Activated CD4-positive, CD25-positive, alpha-beta regulatory T cell (primary cell): ENCODE measurements at regions not wholly inside any gene's neighbourhood (a gene's known extent, or its start where the extent isn't known, plus 50 kb on each side); places are given as distances from the start of the nearest gene placed in this dataset.
"Not testable (repeated sequence)": the region's sequence is repeated elsewhere in the genome, so short reads cannot be mapped to it uniquely, and the experiment has no call there.

Experiments used
- DNase-seq, 4 experiments: peaks; one replicate each; lab custom pipeline; 2025; lab: John Stamatoyannopoulos, UW

DNA sequence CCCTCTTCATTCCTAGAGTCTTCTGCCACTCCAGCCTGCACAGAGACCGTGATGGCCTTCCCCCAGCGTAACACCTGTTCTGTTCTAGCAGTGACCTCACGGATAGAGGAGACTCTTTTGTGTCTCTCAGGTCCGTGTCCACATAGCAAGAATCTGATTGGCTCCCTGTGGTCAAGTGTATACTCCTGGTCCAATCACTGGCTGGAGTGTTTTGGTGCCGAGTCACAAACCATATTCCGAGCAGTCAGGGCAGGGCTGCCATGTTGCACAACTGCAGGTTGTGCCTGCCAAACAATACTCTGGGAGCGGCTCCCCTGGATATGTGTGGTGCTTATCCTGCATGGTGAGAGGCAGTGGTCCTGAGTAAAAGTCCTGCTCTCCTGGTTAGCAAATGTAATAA is 402.4 kb downstream of the KCNRG start:
- DNase-seq = no peak

DNA sequence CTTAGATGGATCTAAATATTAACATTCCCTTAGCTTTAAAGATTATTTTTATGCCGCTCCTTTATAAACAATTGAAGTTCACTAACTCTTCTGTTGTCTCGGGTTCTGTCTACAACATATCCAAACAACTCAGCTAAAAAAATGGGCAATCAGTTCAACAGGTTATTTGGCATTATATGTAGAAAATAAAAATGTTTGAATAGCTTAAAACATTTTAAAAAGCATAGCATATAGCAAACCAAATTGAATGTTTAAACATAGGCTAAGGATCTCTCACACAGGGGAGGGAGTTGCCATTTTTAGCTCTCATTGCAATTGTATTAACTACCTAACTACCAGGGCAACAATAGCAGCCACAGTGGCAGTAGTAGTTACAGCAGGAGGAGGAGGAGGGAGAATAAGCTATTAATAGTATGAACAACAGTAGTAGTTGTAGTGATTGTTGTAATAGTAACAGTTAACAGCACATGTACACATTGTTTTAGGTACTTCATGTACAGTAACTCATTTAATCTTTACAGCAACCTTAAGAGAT is 404.2 kb downstream of the KCNRG start:
- no peak for DNase-seq

- no peak for DNase-seq
These were observed 404.7 kb downstream of the KCNRG start for GRCh38 chr13:50419896-50420295.

DNA sequence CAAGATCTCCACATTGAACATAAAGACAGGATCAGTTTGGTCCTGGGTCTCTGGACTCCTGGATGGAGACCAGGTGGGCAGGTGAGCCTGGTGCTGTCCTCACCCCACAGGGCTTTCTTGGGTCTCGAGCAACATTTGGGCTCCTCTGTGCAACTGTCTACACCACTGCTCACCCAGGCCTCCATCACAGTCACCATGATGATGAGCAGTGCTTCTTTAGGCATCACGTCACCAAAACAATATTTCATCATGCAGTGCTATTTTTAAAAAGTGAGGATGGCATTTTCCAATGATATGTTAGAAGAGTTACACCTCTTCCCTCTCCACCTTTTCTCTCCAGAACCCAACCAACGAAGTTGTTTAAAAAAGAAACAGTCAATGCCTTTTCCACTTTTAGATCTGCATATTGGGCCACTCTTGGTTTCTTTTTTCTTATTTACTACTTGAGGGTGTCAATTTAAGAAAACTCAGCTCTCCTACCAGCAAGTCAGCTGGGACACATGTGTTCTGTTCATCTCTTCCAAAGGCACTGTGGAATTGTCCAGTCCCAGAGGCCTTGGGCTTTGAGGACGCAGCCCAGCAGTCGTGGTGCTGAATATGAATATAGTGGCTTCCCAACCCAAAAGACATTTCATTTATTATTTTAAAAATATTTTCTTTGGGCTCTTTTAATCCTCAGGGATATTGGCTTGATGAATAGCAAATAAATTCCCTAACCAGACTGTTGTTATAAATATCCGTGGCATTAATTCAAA is 405.7 kb downstream of the KCNRG start:
- no peak for DNase-seq

GRCh38 chr13:50421473-50422130 is 406.4 kb downstream of the KCNRG start:
- no peak for DNase-seq

GRCh38 chr13:50422181-50423148 is 407.2 kb downstream of the KCNRG start:
- no peak for DNase-seq

DNA sequence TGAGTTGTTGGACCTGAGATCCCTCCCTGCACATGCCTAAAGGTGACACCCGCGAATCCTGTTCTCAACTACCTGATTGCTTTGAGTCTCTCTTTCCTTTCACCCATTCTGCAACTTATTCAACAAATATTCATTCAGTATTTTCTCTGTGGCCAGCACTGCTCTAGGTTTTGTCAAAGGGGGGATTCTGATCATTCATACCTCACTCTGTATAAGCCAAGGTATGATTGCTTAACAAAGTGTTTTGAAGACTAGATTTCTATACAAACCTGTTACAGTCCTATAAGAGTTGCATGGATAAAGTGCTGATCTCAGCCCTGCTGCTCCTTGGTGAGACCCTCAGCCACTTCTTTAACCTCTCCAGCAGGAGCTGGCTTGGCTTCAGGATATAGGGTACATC is 409.7 kb downstream of the KCNRG start:
- no peak for DNase-seq

GRCh38 chr13:50425772-50426171 is 410.5 kb downstream of the KCNRG start:
- no peak for DNase-seq

DNA sequence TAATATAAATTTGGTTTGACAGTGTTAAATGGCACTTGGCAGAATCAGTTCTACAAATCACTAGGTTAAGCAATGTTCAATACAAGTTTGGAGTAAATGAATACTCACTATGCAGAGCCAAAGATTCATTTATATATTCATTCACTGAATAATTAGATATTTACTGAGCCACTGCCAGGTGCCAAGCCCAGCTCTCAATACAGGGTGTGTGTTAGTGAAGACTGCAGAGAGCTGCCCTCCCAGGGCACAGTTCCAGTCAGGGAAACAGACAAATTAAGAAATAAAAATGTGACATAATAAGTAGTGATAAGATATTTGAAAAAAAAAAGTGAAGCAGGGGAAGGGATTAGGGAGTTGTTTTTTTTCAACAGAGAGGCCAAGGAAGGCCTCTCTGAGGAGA is 411.7 kb downstream of the KCNRG start:
- DNase-seq = no peak

DNA sequence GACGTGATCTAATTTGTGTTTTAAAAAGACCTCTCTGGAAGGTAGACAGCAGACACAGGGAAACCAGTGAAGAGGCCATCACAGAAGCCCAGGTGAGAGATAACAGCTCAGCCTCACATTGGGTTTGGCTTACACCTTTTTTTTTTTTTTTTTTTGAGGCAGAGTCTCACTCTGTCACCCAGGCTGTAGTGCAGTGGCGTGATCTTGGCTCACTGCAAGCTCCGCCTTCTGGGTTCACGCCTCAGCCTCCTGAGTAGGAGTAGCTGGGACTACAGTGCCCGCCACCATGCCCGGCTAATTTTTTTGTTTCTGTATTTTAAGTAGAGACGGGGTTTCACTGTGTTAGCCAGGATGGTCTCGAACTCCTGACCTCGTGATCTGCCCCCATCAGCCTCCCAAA is 412.3 kb downstream of the KCNRG start:
- not testable (repeated sequence) for DNase-seq

DNA sequence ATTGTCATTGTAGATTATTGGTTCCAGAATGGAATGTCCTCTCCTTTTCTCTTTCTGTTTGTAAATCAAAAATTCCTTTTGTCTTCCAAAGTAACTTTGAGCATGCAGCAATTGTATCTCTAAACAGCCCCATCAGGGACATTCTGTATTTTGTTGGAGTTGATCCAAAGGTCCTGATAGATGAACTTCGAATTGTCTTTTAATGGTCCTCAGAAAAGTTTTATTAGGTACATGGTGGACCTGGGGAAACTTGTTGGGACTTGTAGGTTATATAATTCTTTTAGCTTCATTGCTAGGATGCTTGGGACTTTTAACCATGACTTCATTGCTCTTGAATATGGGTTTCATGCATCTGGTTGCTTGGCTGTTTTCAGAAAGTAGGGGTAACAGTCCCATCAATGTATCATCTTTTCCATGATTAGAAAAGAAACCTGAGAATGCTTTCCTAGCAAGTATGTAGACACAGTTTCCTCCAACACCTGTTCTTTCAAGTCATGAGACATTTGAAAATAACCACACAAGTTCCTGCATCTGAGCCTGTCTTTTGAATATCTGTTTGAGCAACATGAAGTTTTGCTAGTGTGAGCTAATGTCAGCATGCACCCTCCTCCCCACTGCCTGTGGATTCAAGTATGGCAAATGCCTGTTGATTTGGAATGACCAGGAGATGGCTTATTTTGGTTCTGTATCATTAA is 413.1 kb downstream of the KCNRG start:
- no peak for DNase-seq

- no peak for DNase-seq
These were observed 408.5 kb downstream of the DLEU7 start for GRCh38 chr13:50435011-50435410.

DNA sequence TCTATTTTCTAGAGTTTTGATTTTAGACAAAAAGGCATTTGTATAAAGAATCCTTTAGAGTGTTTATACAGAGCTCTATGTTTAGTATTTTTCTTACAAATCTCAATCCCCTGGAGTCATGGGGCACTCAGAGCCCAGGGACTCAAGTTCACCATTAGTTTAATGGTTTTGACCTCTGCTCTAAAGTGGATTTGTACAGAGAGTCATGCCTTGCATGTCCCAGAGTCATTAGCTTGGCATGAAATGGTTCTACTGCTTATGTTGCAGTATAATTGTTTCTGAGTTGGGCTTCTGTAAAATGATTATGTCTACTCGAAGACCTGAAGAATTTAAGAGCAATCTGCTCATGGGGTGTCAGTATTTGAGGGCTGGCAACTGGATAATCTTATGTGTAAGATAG is 406.2 kb downstream of the DLEU7 start:
- no peak for DNase-seq

DNA sequence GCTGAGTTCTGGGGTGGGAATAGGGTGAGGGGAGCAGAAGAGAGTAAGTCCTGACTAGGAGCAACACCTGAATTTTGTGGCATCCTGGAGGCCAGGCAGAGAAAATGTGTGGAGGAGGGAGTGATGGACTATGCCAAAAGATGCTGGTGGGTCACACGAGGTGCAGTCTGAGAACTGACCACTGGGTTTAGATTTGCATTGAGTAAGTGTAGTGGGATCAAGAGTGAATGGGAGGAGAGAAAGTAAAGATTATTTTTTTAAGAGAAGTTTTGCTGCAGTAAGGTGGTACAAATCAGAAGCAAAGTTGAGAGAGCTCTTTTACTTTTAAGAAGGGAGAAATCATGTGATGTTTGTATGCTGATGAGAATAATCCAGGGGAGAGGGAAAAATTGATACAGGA is 405.1 kb downstream of the DLEU7 start:
- no peak for DNase-seq

DNA sequence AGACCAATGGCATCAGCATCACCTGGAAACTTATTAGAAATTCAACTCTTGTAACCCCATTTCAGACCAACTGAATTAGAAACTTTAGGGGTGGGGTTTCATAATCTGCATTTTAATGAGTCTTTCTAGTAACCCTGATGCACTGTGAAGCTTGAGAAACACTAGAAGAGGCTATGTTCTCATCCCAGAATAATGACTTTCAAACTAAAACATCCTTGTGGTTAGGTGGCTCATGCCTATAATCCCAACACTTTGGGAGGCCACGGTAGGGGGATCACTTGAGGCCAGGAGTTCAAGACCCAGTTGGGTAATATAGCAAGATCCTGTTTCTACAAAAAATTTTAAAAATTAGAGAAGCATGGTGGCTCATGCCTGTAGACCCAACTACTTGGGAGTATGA is 402.4 kb downstream of the DLEU7 start:
- no peak for DNase-seq

- no peak for DNase-seq
These were observed 398.8 kb downstream of the DLEU7 start for GRCh38 chr13:50444726-50445125.

DNA sequence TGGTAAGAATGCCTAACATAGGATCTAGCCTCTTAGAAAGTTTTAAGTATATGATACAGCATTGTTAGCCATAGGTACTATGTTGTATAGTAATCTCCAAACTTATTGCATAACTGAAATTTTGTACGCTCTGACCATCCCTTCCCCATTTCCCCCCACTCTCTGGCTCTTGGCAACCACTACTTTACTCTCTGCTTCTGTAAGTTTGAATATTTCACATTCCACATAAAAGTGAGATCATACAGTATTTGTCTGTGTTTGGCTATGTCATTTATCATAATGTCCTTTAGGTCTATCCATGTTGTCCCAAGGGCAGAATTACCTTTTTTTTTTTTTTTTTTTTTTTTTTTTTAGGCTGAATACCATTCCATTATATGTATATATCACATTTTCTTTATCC is 396.9 kb downstream of the DLEU7 start:
- DNase-seq = no peak

DNA sequence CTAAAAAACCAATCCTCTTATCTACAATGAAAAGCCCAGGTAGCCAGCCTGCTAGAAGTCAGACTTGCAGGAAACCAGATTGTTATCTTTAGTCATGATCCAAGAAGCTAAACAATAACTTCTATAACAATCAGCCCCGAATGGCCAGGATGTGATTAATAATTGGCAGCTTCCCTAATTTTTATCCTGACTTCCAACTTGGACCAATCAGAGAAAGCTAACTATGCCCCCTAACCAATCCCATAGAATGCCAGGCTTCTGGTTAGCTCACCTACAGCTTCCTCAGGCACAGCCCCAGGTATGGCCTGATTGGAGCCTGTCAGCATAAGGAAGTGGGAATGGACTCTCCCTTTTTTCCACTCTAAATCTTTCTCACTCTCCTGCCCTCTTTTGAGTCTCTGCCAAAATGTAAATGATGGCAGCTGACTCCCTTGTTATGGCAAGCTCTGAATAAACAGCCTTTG is 394.9 kb downstream of the DLEU7 start:
- no peak for DNase-seq

GRCh38 chr13:50449465-50449864 is 394.0 kb downstream of the DLEU7 start:
- DNase-seq = no peak

GRCh38 chr13:50450279-50450678 is 393.2 kb downstream of the DLEU7 start:
- no peak for DNase-seq

DNA sequence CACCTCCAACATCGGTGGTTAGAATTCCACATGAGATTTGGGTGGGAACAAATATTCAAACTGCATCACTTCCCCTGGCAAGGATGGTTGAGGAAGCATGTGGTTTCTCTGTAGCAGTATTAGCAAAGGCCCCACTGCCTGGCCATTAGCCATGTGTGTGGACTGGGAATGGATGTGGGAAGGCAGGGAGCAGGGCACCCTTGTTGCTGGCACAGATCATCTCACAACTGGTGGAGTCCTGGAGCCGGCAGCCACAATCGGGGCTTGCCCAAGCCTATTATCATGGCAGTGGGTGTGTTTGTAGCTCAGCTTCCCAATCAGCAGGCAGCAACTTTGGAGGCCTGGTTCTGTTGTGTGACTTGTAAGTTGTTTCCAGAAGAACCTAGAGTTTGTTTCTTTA is 391.9 kb downstream of the DLEU7 start:
- DNase-seq = no peak

- no peak for DNase-seq
These were observed 391.5 kb downstream of the DLEU7 start for GRCh38 chr13:50452028-50452427.
